PC-3 (cell line): ENCODE measurements at regions not wholly inside any gene's neighbourhood (a gene's known extent, or its start where the extent isn't known, plus 50 kb on each side); places are given as distances from the start of the nearest gene placed in this dataset.

ENCODE experiments used
- EZH2 ChIP-seq: fragments of 300-600 bp; sonication (generic); IDR thresholded peaks from one replicate; pipeline ENCODE4 v1.6.1; 2017; ENCODE audit warnings: antibody characterized with exemption, mild to moderate bottlenecking, low read length; ENCODE audit not compliant: unreplicated experiment
- TF ChIP-seq, protein P1 (sequence below): fragments of 300-600 bp; sonication (generic); conservative IDR thresholded peaks from 2 replicates; pipeline ENCODE4 v1.5.1; 2017; ENCODE audit warnings: antibody characterized with exemption, low read depth, mild to moderate bottlenecking, low read length

DNA sequence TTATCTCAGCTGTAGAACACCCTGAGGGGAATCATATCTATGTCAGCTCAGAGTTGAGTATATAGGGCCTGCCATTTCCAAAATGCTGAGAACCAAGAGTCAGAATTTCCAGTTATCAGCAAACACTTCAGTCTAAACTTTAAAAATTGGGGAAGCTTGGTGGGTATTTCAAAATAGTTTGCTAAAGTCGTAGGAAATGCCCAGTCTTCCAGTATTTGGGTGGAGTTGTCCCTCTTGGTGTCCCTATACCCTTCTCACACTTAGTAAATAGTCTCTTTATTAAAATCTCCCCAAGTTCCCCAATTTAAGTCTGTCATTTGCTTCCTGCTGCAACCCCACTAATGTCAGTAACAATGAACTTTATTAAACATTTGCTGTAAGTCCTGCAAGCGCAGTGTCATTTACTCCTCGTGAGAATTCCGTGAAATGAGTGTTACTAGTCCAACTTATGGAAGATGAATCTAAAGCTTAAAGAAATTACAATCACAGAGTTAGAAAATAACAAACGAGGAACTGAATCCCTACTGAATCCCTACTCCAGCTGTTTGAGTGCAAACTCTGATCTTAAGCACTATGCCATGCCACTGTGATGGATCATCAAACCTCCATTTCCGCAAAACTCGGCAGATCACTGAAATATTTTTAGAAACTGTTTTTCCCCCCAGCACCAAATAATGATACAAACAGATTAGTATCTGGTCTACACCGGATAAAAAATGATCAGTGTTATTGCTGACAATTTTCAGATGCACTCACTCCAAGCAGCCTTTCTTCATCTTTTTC is 341.7 kb upstream of the PROK2 start:
- TF ChIP-seq, protein P1, sequence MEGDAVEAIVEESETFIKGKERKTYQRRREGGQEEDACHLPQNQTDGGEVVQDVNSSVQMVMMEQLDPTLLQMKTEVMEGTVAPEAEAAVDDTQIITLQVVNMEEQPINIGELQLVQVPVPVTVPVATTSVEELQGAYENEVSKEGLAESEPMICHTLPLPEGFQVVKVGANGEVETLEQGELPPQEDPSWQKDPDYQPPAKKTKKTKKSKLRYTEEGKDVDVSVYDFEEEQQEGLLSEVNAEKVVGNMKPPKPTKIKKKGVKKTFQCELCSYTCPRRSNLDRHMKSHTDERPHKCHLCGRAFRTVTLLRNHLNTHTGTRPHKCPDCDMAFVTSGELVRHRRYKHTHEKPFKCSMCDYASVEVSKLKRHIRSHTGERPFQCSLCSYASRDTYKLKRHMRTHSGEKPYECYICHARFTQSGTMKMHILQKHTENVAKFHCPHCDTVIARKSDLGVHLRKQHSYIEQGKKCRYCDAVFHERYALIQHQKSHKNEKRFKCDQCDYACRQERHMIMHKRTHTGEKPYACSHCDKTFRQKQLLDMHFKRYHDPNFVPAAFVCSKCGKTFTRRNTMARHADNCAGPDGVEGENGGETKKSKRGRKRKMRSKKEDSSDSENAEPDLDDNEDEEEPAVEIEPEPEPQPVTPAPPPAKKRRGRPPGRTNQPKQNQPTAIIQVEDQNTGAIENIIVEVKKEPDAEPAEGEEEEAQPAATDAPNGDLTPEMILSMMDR: no peak
- TF ChIP-seq EZH2: no peak
